Gastroesophageal sphincter (tissue), 4 donors: ENCODE measurements at regions not wholly inside any gene's neighbourhood (a gene's known extent, or its start where the extent isn't known, plus 50 kb on each side); places are given as distances from the start of the nearest gene placed in this dataset.

Experiments
- ATAC-seq: fragments of 150-250 bp; one replicate; pipeline ENCODE4 v1.9.1; 2016; ENCODE audit warnings: mild to moderate bottlenecking, moderate library complexity
- H3K27ac ChIP-seq, 4 donors: fragments of 200-600 bp; sonication (generic) in 3 of 4; 1 replicate in 3 of 4; 2 replicates in 1 of 4; pipeline ENCODE4 v1.5.1; 2016 to 2019
- H3K27me3 ChIP-seq: fragments of 200-600 bp; sonication (generic); one replicate; pipeline ENCODE4 v1.5.1; 2019
- H3K36me3 ChIP-seq, 2 donors: fragments of 200-600 bp; sonication (generic); one replicate each; pipeline ENCODE4 v1.5.1; 2019; ENCODE audit warnings: control low read depth in 1 of 2
- H3K4me1 ChIP-seq, 3 donors: fragments of 200-600 bp; sonication (generic); 1 replicate in 2 of 3; 2 replicates in 1 of 3; pipeline ENCODE4 v1.5.1; 2016 to 2019; ENCODE audit warnings: control low read depth in 2 of 3
- H3K4me3 ChIP-seq, 2 donors: fragments of 200-600 bp; sonication (generic); one replicate each; pipeline ENCODE4 v1.5.1; 2019; ENCODE audit warnings: mild to moderate bottlenecking in 1 of 2, moderate library complexity in 1 of 2
- H3K9me3 ChIP-seq, 3 donors: fragments of 200-600 bp; sonication (generic); one replicate each; pipeline ENCODE4 v1.5.1; 2017 to 2019; ENCODE audit warnings: control low read depth in 2 of 3
- EP300 ChIP-seq: sonication (generic); formaldehyde crosslinking; IDR thresholded peaks from one replicate; pipeline ENCODE4 v1.6.1; 2017; ENCODE audit warnings: antibody characterized with exemption, mild to moderate bottlenecking
- POLR2A ChIP-seq, 2 donors: fragments of 450-650 bp; IDR thresholded peaks; one replicate each; pipeline ENCODE4 v1.6.1; 2017; ENCODE audit warnings: antibody characterized with exemption in 2 of 2, mild to moderate bottlenecking in 2 of 2, moderate library complexity in 1 of 2
- POLR2AphosphoS5 ChIP-seq: sonication (generic); formaldehyde crosslinking; IDR thresholded peaks from one replicate; pipeline ENCODE4 v1.6.1; 2017; ENCODE audit warnings: antibody characterized with exemption
- WGBS, 2 donors: methylation state at CpG; one replicate each; pipeline ENCODE4 v1.1.5; 2018; ENCODE audit warnings: low coverage in 1 of 2; 5-methylcytosine and 5-hydroxymethylcytosine counted together
- TF ChIP-seq, protein P1 (sequence below), 4 experiments: fragments of 200-600 bp in 2 of 4; fragments of 450-650 bp in 2 of 4; sonication (generic) in 1 of 4; IDR thresholded peaks; one replicate each; pipeline ENCODE4 v1.5.1; 2017 to 2019; ENCODE audit warnings: antibody characterized with exemption in 4 of 4, mild to moderate bottlenecking in 2 of 4, moderate library complexity in 2 of 4

- Histone ChIP-seq H3K9me3 (peaks cover 0 to 6% (median 0%) of the 10 kb centered on the region in 3 donors), H3K4me3 (no peak overlapping the region), H3K36me3 (no peaks in the 10 kb centered on the region), H3K4me1 (no peaks in the 10 kb centered on the region), H3K27ac (no peak overlapping the region), H3K27me3 (peaks cover 18% of the 10 kb centered on the region)
- 0 to 71% methylated on average over 1 to 2 of the region's 3 CpGs for WGBS, 2 donors
- TF ChIP-seq POLR2AphosphoS5, result no peak
- TF ChIP-seq POLR2A (IDR thresholded peaks at IDR 0.05), result no peak
- TF ChIP-seq, protein P1, sequence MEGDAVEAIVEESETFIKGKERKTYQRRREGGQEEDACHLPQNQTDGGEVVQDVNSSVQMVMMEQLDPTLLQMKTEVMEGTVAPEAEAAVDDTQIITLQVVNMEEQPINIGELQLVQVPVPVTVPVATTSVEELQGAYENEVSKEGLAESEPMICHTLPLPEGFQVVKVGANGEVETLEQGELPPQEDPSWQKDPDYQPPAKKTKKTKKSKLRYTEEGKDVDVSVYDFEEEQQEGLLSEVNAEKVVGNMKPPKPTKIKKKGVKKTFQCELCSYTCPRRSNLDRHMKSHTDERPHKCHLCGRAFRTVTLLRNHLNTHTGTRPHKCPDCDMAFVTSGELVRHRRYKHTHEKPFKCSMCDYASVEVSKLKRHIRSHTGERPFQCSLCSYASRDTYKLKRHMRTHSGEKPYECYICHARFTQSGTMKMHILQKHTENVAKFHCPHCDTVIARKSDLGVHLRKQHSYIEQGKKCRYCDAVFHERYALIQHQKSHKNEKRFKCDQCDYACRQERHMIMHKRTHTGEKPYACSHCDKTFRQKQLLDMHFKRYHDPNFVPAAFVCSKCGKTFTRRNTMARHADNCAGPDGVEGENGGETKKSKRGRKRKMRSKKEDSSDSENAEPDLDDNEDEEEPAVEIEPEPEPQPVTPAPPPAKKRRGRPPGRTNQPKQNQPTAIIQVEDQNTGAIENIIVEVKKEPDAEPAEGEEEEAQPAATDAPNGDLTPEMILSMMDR (IDR thresholded peaks at IDR 0.05), result no peak
- no peak for TF ChIP-seq EP300
- ATAC-seq, result no peak
These were observed 68.2 kb upstream of the EYA2 start for GRCh38 chr20:46826343-46826984.

DNA sequence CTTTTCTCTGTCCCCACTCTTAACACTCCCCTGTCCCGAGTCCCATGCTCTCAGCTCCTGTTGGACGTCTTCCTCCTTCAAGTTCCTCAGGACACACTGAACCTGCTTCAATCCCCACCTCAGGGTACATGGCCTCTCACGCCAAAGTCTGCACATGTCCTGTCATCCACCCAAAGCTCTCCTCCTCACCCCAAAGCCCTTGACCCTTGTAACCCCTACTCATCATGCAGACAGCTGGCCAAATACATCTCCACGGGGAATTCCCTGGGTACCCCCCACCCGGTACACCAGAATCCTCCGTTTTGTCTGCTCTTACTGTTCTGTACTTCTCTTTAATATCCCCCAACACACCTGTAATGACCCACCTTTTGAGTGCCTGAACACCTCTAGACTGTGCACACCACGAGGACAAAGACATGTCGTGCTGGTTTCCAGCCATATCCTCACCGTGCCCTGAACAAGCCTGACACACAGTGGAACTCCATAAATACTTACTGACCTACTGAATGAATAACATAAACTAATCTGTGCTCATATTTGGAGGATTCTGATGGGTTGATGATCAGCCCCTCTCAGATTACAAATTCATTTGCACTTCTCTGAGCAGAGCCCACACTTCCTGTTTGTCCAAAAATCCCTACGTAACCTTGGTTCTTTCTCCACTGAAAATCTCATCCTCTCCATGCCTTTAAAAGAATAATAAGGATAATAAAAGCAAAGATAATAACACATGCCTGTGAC lies 66.8 kb upstream of the EYA2 start:
- Histone ChIP-seq H3K4me1 (no peaks in the 10 kb centered on the region), H3K27ac (no peak overlapping the region), H3K27me3 (peaks cover 20% of the 10 kb centered on the region), H3K9me3 (peaks cover 0 to 12% (median 0%) of the 10 kb centered on the region in 3 donors), H3K4me3 (no peak overlapping the region), H3K36me3 (no peaks in the 10 kb centered on the region)
- TF ChIP-seq POLR2AphosphoS5 (no peak), POLR2A (IDR thresholded peaks at IDR 0.05) (no peak)
- 48 to 61% methylated on average over 9 to 10 of the region's 10 CpGs for WGBS, 2 donors
- ATAC-seq, result no peak

DNA sequence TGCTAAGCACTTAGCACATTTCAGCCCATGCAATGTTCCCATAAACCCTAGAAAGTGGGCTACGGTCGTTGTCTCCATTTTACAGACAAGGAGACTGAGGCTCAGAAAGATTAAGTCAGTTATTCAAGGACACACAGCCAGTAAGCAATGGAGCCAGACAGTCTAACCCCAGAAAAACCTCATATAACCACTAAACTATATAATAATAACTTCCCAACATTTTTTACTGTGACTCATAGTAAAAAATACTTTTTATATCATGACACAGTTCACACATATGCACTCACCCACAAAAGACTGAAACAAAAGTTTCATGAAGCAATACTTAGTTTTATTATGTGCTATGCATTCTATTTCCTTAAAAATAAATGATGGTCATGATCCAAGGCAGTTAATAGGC lies 66.2 kb upstream of the EYA2 start:
- Histone ChIP-seq H3K9me3 (peaks cover 0 to 12% (median 0%) of the 10 kb centered on the region in 3 donors), H3K36me3 (no peaks in the 10 kb centered on the region), H3K27ac (no peak overlapping the region), H3K4me3 (no peak overlapping the region), H3K27me3 (peaks cover 20% of the 10 kb centered on the region), H3K4me1 (no peaks in the 10 kb centered on the region)
- WGBS, 2 donors, result 73 to 88% methylated on average over 2 of the region's 2 CpGs
- TF ChIP-seq, protein P1 (IDR thresholded peaks at IDR 0.05), result no peak
- no peak for TF ChIP-seq POLR2AphosphoS5
- TF ChIP-seq EP300, result no peak
- TF ChIP-seq POLR2A (IDR thresholded peaks at IDR 0.05), result no peak
- ATAC-seq, result no peak

GRCh38 chr20:46830886-46831632 lies 63.6 kb upstream of the EYA2 start:
- peaks cover 20% of the 10 kb centered on the region for H3K27me3 ChIP-seq
- no peak for TF ChIP-seq POLR2A (IDR thresholded peaks at IDR 0.05)
- TF ChIP-seq POLR2AphosphoS5, result no peak
- TF ChIP-seq EP300, result no peak
- TF ChIP-seq, protein P1 (IDR thresholded peaks at IDR 0.05), result no peak
- WGBS, 2 donors, result 78 to 83% methylated on average over 4 to 6 of the region's 6 CpGs

DNA sequence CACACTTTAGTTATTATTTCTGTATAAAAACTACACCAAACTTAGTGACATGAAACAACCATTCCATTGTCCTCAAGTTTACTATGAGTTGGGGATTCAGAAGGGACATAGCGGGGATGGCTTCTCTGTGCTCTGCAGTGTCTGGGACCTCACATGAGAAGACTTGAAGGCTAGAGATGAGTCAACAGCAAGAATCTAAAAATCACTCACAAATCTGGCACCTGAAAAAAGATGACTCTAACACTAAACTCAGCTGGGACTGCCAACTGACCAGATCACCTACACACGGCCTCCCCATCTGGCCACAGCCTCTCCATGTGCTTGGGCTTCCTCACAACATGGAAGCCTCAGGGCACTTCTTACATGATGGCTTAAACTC lies 63.0 kb upstream of the EYA2 start:
- H3K4me3 ChIP-seq, result no peak overlapping the region
- H3K27me3 ChIP-seq, result peaks cover 20% of the 10 kb centered on the region
- H3K9me3 ChIP-seq, result peaks cover 0 to 5% (median 0%) of the 10 kb centered on the region in 3 donors
- no peaks in the 10 kb centered on the region for H3K4me1 ChIP-seq
- no peak for ATAC-seq
- H3K36me3 ChIP-seq, result no peaks in the 10 kb centered on the region
- no peak overlapping the region for H3K27ac ChIP-seq
- TF ChIP-seq EP300 (no peak), POLR2A (IDR thresholded peaks at IDR 0.05) (no peak), POLR2AphosphoS5 (no peak)
- TF ChIP-seq, protein P1 (IDR thresholded peaks at IDR 0.05), result no peak
- 75% methylated on average over 2 of the region's 2 CpGs; no CpG with 5 or more reads in 1 of the 2 donors for WGBS, 2 donors

More at GRCh38 chr20:46830886-46831632, 63.6 kb upstream of the EYA2 start:
- H3K36me3 ChIP-seq, result no peaks in the 10 kb centered on the region
- no peak overlapping the region for H3K27ac ChIP-seq
- H3K4me3 ChIP-seq, result no peak overlapping the region
- peaks cover 0 to 5% (median 0%) of the 10 kb centered on the region in 3 donors for H3K9me3 ChIP-seq
- ATAC-seq, result no peak
- no peaks in the 10 kb centered on the region for H3K4me1 ChIP-seq
